ENCODE measurements at regions not wholly inside any gene's neighbourhood (a gene's known extent, or its start where the extent isn't known, plus 50 kb on each side); places are given as distances from the start of the nearest gene placed in this dataset.

DNA sequence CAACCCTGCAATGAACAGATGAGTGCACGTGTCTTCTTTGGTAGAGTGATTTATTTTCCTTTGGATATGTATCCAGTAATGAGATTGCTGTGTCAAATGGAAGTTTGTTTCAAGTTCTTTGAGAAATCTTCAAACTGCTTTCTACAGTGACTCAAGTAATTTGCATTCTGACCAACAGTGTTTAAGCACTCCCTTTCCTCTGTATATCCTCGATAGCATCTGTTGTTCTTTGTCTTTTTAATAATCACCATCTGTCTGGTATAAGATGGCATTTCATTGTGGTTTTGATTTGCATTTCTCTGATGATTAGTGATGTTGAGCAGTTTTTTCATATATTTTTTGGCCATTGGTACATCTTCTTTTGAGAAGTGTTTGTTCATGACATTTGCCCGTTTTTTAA lies 1608.3 kb upstream of the ZEB2 start:
- TF ChIP-seq, protein P1, sequence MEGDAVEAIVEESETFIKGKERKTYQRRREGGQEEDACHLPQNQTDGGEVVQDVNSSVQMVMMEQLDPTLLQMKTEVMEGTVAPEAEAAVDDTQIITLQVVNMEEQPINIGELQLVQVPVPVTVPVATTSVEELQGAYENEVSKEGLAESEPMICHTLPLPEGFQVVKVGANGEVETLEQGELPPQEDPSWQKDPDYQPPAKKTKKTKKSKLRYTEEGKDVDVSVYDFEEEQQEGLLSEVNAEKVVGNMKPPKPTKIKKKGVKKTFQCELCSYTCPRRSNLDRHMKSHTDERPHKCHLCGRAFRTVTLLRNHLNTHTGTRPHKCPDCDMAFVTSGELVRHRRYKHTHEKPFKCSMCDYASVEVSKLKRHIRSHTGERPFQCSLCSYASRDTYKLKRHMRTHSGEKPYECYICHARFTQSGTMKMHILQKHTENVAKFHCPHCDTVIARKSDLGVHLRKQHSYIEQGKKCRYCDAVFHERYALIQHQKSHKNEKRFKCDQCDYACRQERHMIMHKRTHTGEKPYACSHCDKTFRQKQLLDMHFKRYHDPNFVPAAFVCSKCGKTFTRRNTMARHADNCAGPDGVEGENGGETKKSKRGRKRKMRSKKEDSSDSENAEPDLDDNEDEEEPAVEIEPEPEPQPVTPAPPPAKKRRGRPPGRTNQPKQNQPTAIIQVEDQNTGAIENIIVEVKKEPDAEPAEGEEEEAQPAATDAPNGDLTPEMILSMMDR (IDR thresholded peaks at IDR 0.05; ENCODE audit: insufficient read depth, low read length, severe bottlenecking): no peak
- no peaks in the 10 kb centered on the region for H3K36me3 ChIP-seq (ENCODE audit: control insufficient read depth, insufficient read depth, low read length)
- FAIRE-seq (no peak), DNase-seq (ENCODE audit: low read depth) (no peak)
- H3K27me3 ChIP-seq (ENCODE audit: control insufficient read depth, insufficient read depth, low read length): no peaks in the 10 kb centered on the region
- no peak overlapping the region for H3K4me3 ChIP-seq (ENCODE audit: low read depth, low read length)

DNA sequence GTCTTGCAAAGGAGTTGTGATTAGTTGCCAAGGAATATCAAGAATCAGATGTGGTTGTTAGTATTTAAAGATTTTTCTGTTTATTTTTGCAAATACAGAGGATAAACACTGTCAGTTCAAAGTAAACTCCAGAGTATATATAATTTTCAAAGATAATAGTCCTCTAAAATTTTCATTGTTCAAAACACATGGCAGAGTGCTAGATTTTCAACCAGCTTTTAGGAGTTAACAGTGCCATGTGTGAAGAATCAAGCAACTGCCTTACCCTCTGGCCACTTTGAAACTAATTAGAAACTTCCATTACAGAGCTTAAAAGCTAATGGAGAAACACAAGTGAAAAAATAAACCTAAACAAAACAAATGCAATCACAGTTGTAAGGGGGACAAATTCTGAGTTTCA lies 1605.6 kb upstream of the ZEB2 start:
- TF ChIP-seq, protein P1 (IDR thresholded peaks at IDR 0.05; ENCODE audit: insufficient read depth, low read length, severe bottlenecking): no peak
- Histone ChIP-seq H3K4me3 (ENCODE audit: low read depth, low read length) (no peak overlapping the region), H3K27me3 (ENCODE audit: control insufficient read depth, insufficient read depth, low read length) (no peaks in the 10 kb centered on the region), H3K36me3 (ENCODE audit: control insufficient read depth, insufficient read depth, low read length) (no peaks in the 10 kb centered on the region)
- no peak for DNase-seq (ENCODE audit: low read depth)
- no peak for FAIRE-seq

DNA sequence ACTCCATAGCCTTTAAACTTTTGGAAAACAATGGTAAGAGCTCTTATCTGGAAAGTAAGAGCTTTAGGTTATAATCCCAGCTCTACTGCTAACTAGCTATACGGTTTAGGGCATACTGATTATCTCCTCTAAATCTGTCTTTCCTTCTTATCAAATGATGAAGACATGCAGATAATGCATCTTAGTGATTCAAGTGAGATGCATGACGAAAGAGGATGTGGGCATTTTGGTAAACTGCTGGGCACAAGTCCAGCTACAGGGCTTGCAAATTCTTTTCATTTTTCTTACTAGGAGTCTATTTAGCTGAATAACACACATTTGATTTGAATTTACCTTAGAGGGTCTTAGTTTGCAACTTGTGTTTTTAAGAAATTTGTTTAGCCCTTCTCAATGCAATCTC lies 1604.8 kb upstream of the ZEB2 start:
- TF ChIP-seq, protein P1 (IDR thresholded peaks at IDR 0.05; ENCODE audit: insufficient read depth, low read length, severe bottlenecking): no peak
- DNase-seq (ENCODE audit: low read depth) (peak; percentile 76), FAIRE-seq (no peak)
- H3K27me3 ChIP-seq (ENCODE audit: control insufficient read depth, insufficient read depth, low read length): no peaks in the 10 kb centered on the region
- H3K36me3 ChIP-seq (ENCODE audit: control insufficient read depth, insufficient read depth, low read length): no peaks in the 10 kb centered on the region
- no peak overlapping the region for H3K4me3 ChIP-seq (ENCODE audit: low read depth, low read length)

DNA sequence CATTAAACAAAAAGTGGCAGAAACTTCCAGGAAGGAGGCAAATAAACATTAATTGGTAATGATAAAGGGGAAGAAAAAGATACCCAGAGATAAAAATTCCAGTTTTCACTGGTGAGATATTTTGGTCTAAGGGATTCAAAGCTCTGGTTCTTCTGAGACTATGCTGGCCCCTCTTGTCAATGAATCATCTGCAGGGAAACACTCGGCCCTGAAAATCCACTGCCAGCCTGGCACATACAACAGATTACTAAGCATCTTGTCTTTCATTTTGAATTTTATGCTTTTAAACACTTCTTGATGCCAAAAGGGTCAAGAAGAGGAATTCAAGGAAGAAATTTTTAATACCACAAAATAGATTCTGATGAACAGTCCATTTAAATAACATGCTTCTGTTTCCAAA lies 1603.8 kb upstream of the ZEB2 start:
- no peaks in the 10 kb centered on the region for H3K27me3 ChIP-seq (ENCODE audit: control insufficient read depth, insufficient read depth, low read length)
- FAIRE-seq (no peak), DNase-seq (ENCODE audit: low read depth) (no peak)
- no peaks in the 10 kb centered on the region for H3K36me3 ChIP-seq (ENCODE audit: control insufficient read depth, insufficient read depth, low read length)
- TF ChIP-seq, protein P1 (IDR thresholded peaks at IDR 0.05; ENCODE audit: insufficient read depth, low read length, severe bottlenecking): no peak
- no peak overlapping the region for H3K4me3 ChIP-seq (ENCODE audit: low read depth, low read length)

DNA sequence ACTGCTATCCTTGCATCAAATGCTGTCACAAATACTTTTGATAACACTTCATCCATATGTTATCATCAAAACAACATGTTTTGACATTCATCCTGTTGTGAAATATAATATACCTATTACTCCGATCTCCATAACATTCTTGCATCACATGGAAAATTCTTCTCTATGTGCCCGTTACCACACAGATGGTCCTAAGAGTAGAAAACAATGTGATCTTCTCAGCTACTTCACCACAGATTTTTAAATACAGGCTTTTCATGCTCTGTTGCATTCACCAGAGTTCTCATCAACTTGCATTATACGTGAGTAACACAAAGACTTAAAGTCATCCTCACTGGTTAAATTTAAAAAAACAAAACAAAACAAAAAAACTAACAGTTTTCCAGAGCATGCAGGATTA lies 1603.3 kb upstream of the ZEB2 start:
- Histone ChIP-seq H3K4me3 (ENCODE audit: low read depth, low read length) (no peak overlapping the region), H3K27me3 (ENCODE audit: control insufficient read depth, insufficient read depth, low read length) (no peaks in the 10 kb centered on the region)
- no peak for FAIRE-seq

DNA sequence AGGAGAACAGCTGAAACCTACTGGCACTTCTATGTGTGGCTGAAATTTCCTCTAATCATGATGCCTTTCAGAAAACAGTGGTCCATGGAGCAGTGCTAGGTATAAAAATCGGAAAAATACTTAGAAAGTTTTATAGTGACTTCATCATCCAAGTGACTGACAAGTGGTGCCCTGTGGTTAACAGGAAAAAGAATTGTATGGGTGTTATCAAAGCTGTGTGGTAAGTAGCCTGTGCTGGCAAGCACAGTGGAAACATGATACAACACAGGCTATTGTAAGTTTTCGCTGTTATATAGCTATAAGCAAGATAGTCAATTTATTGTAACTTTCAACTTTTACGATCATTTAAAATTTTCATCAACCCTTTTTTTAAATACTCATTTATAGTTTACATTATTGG lies 1599.7 kb upstream of the ZEB2 start:
- DNase-seq (ENCODE audit: low read depth) (peak; percentile 69), FAIRE-seq (no peak)
- TF ChIP-seq, protein P1 (IDR thresholded peaks at IDR 0.05; ENCODE audit: insufficient read depth, low read length, severe bottlenecking): no peak

More for the DNA sequence above, 1603.3 kb upstream of the ZEB2 start:
- DNase-seq (ENCODE audit: low read depth): peak; percentile 32
- TF ChIP-seq, protein P1 (IDR thresholded peaks at IDR 0.05; ENCODE audit: insufficient read depth, low read length, severe bottlenecking): no peak
- H3K36me3 ChIP-seq (ENCODE audit: control insufficient read depth, insufficient read depth, low read length): no peaks in the 10 kb centered on the region

More for the DNA sequence above, 1599.7 kb upstream of the ZEB2 start:
- H3K36me3 ChIP-seq (ENCODE audit: control insufficient read depth, insufficient read depth, low read length): no peaks in the 10 kb centered on the region
- no peaks in the 10 kb centered on the region for H3K27me3 ChIP-seq (ENCODE audit: control insufficient read depth, insufficient read depth, low read length)
- H3K4me3 ChIP-seq (ENCODE audit: low read depth, low read length): no peak overlapping the region

All from bronchial epithelial cell (primary cell).